ENCODE measurements at regions not wholly inside any gene's neighbourhood (a gene's known extent, or its start where the extent isn't known, plus 50 kb on each side); places are given as distances from the start of the nearest gene placed in this dataset.

GRCh38 chr4:110994781-110995180 is 371.9 kb upstream of the PITX2 start:
- no peak for TF ChIP-seq SUZ12 (IDR thresholded peaks at IDR 0.05; ENCODE audit: extremely low read depth, insufficient read depth, insufficient read length)
- TF ChIP-seq ZNF274 (IDR thresholded peaks at IDR 0.05; ENCODE audit: low read depth, low read length), result no peak

All from NT2/D1 (cell line).